ENCODE measurements at regions not wholly inside any gene's neighbourhood (a gene's known extent, or its start where the extent isn't known, plus 50 kb on each side); places are given as distances from the start of the nearest gene placed in this dataset.

DNA sequence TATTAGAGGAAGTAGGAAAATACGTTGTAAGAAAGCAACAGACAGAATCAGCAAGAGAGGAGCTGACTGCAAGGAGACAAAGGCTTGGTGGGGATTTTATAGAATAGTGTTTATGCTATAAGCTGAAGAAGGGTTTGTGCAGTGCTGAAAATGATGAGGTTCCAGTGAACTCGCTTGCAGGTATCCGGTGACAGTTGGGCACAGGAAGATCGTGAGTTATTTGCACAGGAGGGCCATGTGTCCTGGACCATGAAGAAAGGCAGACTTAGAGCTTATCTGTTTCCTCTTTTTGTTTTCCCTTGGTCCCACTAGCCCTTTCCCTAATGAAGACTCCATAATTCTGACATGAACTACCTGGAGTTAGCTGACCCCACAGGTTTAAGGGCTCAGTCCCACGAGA, 61.4 kb downstream of the NXNL2 start:
- TF ChIP-seq, protein P1, sequence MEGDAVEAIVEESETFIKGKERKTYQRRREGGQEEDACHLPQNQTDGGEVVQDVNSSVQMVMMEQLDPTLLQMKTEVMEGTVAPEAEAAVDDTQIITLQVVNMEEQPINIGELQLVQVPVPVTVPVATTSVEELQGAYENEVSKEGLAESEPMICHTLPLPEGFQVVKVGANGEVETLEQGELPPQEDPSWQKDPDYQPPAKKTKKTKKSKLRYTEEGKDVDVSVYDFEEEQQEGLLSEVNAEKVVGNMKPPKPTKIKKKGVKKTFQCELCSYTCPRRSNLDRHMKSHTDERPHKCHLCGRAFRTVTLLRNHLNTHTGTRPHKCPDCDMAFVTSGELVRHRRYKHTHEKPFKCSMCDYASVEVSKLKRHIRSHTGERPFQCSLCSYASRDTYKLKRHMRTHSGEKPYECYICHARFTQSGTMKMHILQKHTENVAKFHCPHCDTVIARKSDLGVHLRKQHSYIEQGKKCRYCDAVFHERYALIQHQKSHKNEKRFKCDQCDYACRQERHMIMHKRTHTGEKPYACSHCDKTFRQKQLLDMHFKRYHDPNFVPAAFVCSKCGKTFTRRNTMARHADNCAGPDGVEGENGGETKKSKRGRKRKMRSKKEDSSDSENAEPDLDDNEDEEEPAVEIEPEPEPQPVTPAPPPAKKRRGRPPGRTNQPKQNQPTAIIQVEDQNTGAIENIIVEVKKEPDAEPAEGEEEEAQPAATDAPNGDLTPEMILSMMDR (IDR thresholded peaks at IDR 0.05; ENCODE audit: low read length) = no peak
- no peak for TF ChIP-seq EZH2 (optimal IDR thresholded peaks at IDR 0.05; ENCODE audit: low read depth, low read length)
